Right kidney (tissue), 1 donor: ENCODE measurements at regions not wholly inside any gene's neighbourhood (a gene's known extent, or its start where the extent isn't known, plus 50 kb on each side); places are given as distances from the start of the nearest gene placed in this dataset.
"Not testable (repeated sequence)": the region's sequence is repeated elsewhere in the genome, so short reads cannot be mapped to it uniquely, and the experiment has no call there.

Source experiments
- DNase-seq: peaks from one replicate; pipeline ENCODE4 v3.0.0-alpha.2; 2016

DNA sequence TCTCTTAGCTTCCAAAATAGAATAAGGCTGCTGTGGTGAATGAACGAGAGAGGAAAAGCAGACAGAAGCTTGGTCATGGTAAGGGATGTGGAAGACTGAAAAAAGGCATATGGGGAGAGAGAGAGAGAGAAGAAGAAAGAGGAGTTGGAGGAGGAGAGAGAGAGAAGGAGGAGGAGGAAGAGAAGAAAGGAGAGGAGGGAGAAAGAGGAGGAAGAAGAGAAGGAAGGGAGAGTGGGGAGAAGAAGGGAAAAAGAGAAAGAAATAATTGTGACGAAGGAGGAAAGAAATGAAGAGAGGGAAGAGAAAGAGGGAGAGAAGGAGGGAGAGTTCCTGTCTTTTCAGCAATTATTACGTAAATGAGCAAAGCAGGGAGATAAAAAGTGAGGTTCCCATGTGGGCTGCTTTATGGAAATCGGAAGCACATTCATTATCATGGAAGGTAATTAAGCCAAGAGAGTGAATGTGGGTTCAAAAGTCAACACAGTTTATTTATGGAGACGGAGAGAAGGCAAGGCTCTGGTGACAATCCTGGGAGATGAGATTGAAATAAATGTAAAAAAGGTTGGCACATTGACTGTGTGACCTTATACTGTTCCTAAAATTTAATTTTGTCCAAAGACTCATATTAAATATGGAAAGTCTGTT is 611.2 kb downstream of the KIF4B start:
- DNase-seq = no peak

DNA sequence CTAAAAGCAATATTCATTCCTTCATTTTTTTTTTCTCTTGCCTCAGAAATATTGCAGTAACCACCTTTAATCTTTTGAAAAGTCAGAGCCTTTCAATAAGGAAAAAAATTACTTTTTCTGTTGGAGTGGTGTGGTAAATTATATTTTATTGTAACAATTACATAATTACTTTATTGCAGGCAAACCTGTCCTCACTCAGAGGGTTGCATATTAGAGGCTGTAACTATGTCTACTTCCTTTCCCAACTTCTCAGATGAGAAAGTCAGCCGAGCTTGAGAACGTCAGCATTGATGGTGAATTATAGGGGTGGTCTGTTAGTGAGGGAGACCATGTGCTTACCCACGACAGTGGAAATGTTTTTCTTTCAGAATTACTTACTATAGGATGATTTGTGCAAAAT is 611.8 kb downstream of the KIF4B start:
- no peak for DNase-seq

DNA sequence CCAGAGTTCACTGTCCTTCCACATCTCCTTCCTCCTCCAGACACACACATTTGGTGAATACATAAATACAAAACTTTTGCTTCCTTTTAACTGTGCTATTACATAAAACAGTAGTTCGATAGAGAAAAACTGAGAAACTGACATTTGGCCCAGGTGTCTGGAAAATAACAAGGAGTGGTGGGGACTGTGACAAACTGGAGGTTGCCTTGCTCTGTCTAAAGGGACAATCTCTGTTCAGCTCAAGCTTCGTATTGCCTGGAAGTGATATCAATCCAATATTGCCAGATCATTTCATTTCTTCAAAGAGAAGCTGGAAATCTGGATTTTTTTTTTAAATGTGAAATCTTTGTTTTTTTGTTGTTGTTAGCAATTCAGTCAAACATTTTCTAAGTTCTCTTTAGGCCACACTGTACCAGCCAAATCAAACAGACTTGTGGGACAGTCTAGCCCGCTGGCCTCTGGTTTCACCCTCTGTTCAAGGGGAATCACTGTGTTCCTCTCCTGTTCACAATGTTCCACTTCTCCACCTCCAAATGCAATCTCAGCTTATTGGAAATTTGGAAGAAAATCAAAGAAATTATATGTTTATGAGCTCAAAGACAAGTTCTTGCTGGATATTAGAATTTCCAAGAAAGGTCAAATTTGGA is 612.5 kb downstream of the KIF4B start:
- DNase-seq = no peak

DNA sequence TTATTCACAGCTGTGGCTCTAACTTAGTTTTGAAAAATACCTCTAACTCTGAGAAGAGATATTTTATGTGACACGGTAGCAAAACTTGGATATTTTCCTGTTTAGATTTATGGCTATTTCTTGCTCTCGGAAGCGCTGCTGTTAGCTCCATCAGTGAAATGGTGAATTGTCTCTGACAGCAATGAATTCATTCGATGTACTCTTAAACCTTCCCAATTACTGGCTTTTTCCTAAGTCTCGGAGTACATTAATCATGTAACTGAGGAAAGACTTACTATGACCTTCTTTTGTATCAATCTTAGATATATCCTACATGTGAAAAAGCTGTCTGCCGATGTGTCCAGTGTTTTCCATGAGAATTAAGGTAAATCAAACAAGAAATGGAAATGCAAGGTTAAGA is 613.0 kb downstream of the KIF4B start:
- DNase-seq = no peak

DNA sequence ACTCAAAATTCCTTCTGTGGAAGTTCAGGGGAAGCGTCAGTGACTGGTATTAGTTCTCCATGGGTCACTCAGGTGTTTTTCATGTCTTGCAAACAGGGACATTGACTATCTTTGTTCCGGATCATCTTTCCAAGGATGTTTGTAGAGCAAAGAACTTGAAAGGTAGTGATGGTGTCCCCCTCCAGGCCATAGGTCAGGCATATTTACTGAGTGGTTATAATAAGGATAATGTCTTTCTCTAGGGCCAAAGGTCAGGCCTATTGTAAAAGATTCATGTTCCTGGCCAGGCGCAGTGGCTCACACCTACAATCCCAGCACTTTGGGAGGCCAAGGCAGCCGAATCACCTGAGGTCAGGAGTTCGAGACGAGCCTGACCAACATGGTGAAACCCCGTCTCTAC is 614.8 kb downstream of the KIF4B start:
- no peak for DNase-seq

DNA sequence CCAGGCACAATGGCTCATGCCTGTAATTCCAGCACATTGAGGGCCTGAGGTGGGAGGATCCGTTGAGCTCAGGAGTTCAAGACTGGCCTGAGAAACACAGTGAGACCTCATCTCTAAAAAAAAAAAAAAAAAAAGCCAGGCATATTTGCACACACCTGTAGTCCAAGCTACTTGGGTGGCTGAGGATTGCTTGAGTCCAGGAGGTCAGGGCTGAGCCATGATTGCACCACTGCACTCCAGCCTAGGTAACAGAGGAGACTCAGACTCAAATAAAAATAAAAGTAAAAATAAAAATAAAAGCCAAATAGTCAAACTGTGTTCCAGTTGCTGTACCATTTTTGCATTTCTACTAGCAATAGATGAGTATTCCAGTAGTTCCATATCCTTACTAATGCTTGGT is 616.0 kb downstream of the KIF4B start:
- DNase-seq = no peak

DNA sequence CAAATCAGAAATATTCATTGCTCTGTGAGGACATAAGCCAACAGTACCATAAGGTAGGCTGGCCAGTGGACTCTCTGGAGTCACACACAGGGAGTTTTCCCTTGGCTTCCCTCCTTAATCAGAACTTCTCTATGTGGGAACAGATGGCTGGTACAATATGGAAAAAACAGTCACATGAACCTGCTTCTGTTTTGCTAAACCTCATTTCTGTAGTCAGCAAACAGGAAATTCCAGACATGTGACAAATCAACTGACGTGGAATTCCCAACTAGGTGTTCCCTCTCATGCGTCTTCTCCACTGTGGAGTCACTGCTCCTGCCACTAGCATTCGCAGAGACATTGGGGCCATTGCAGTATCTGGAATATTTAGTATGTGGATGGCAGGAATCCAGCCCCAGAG is 617.6 kb downstream of the KIF4B start:
- no peak for DNase-seq

DNA sequence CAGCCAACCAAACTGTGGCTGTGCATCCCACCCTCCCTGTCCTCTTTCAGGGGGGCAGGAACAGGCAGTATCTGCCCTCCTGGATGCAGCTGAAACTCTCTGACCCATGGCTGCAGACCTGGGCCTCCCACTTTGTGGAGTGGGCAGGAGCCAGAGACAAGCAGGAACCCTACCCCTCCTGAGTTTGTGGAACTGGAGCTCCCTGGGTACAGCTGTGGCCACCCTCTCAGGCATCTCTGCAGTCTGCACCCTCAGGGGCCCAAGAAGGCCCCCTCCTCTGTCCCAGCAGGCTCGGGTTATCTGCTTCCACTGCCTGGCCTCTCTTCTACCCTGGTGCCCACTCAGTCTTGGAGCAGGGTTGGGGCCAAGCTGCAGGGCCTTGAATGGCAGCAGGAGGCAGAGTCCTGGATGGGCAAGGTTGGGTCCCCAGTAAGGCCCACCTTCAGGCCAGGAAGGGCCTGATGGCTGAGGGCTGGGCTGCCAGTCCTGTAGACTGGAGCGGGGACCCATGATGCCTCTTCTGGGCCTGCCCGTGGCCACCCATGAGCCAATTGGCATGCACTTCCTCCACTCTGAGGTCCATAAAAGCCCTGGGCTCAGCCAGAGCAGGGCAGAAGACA is 619.9 kb downstream of the KIF4B start:
- DNase-seq = no peak

DNA sequence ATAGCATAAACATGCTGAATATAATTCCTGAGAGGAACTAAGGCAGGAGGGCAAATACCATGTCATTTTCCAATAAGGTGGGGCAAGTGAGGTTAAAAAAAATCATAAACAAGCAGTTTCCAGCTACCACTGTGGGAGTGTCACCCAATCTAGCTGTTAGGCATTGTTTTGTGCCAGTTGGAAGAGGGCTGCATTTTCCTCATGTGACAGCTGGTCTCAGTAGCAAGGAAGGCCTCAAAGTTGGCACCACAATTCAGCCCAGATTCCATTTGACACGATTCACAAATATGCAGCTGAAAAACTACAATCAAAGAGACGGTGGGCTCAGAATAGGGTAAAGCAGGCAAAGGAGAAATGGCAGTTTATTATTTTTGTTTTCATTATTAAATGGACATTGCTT is 636.1 kb downstream of the KIF4B start:
- DNase-seq = no peak

DNA sequence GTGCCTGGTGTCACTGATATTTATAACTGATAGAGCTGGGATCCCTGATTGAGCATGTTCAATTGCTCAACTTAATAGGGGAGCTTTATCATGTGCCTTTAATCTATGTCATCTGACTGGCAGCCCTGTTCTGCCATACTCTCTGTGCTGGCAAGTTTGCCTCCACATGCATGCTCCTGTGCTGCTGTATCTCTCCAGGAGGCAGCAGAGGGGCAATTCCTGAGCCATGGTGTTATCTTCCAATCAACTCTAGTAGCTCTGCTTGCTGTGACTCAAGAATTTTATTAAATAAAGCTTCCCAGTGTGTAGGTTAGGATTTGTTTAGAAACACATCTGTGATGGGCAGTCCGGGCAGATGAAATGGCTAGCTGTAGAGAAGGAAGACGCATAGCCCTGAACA is 642.0 kb downstream of the KIF4B start:
- no peak for DNase-seq

DNA sequence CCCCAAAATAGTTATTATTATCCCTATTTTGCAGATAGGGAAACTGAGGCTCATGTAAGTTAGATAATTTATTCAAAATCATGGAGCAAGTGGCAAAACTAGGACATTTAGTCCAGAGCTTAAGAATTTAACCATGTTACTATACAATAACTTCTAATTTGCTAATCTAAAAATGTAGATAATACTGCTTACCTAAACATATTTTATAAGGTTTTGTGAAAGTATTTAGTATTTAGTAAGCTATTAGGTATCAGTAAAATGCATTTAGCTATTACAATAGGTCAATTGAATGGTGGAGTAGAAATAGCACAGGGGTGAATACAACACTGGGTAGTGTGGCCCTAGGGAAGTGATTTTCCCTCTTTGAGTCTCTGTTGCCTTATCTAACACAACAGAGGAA is 648.3 kb downstream of the KIF4B start:
- DNase-seq = no peak

DNA sequence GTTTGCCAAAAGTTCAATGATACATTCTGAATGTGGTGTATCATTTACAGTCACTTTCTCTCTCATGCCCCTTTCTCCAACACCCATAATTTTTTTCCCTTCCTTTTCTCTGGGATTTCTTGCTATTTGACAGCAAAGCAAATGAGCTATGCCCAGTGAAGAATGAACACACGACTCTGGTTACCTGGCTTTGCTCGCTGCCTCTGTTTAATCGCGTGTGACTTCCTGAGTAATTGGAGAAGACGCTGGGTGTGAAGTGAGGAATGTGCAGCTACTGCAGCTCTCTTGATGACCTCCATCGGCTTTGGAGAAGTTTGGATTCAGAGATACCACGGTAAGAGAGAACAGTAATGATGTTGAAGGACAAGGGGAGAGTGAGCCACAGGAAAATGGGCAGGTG is 651.8 kb downstream of the KIF4B start:
- DNase-seq = peak; percentile 16

DNA sequence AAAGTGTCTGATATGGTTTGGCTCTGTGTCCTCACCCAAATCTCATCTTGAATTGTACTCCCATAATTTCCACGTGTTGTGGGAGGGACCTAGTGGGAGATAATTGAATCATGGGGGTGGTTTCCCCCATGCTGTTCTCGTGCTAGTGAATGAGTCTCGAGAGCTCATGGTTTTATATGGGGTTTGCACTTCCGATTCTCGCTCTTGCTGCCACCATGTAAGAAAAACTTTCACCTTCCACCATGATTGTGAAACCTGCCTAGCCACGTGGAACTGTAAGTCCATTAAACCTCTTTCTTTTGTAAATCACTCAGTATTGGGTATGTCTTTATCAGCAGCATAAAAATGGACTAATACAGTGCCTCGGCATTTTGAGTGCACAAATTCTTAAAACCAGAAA is 655.0 kb upstream of the SGCD start:
- not testable (repeated sequence) for DNase-seq

DNA sequence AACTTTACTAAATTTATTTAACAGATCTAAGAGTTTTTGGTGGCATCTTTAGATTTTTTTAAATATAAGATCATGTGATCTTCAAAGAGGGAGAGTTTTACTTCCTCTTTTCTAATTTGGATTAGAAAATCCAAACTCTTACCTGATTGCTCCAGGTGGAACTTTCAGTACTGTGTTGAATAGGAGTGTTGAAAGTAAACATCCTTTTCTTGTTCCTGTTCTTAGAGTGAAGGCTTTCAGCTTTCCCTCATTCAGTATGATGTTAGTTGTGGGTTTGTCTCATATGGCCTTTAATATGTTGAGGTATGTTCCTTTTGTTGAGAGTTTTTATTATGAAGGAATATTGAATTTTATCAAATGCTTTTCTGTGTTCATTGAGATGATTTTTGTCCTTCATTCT is 650.0 kb upstream of the SGCD start:
- no peak for DNase-seq

DNA sequence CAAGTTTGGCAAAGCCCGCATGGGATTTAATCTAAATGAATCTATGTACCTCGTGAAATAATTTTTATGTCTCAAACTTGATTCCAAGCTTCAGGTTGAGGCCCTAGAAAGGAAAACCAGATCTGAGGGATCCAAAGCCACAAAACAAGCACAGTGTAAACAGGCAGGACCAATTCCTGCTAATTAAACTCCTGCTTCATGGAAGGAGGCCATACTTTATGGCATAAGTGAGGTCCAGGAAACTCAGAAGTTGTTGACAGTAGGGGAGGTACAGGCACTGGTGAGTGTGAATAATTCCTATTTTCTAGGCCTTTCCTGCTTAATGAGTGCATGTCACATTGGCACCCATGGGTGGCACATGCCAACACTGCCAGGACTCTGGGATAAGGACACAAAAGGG is 648.6 kb upstream of the SGCD start:
- DNase-seq = no peak

DNA sequence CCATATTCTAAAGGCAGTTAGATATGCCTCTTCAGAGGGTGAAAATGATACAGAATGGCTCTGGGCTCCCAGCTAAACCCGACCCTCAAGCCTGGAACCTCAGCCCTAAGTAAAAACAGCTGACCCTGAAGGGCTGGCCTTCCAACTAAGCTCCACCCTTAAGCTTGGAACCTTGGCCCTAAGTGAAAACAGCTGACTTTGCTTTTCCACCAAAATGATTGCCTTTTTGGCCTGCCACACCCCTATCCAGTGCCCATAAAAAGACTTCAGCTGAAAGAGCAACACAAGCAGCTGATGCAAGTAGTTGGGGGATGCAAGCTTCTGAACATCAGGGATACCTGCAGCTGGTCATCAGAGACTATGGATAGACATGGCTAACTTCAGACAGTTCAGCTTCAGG is 647.4 kb upstream of the SGCD start:
- DNase-seq = no peak

DNA sequence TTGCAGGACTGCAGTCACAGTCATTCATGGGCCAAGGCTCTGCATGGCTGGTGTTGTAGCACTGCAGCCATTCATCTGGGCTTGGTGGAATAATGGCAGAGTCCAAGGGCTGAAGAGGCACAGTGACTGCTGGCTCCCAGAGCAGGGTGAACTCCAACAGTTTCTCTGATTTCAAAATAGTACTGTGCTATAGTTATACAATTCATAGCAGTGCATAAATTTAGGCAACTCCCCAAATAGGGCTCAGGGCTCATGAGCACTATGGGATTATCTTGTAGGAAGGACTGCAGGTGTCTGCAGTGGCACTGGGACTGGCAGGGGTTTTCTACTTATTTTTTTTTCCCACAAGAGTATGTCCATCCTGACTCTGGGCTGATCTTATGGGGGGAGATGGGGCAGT is 642.5 kb upstream of the SGCD start:
- DNase-seq = no peak

DNA sequence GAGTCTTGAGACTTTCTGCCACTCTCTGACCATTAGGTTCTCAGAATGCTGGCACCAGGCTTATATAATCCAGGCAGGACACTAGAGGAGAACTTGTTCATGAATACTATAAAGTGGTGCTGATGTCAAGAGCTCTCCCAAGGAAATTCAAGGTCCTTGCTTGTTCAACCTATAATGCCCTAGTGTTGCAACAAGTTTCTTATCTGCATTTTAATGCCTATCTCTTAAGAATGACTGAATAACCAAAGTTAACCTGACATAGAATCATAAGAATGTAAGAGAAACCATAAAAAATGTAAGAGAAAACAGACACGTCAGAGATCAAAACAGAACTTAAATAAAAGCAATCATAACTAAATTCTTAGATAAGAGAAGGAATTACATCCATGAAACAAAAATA is 640.8 kb upstream of the SGCD start:
- no peak for DNase-seq

DNA sequence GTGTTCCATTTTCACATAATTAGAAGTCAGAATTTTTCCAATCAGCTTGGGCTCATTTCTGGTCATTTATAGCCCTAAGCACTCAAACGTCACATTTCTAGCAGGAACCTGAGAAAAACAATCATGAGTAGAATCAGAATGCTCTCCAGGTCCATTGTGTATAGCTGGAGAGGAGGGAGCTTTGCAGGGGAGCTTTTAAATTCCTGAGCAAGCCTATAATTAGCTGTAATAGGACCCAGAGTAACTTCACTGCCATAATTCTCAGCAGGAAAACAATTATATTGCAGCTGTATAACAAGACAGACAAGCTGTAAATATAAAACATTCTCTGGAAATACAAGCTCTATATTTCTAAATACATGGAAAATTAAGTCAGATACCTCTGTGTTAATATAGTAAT is 637.6 kb upstream of the SGCD start:
- no peak for DNase-seq

DNA sequence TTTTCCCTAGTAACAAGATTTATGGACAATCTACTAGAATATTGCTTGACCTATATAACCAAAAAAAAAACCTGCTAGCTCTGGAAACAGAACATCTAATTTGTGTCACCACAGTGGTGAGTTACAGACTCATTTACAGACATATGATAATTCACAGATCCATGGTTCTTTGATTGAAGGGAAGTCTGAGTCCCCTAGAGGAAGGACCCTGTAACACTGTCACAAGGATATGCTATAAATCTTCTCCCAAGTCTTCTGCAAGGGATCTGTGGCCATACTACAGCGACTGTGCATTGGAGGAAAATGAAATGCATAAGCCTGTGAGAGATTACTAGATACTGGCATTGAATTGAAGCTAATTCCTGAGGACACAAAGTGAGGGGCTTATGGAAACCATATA is 630.6 kb upstream of the SGCD start:
- DNase-seq = no peak

DNA sequence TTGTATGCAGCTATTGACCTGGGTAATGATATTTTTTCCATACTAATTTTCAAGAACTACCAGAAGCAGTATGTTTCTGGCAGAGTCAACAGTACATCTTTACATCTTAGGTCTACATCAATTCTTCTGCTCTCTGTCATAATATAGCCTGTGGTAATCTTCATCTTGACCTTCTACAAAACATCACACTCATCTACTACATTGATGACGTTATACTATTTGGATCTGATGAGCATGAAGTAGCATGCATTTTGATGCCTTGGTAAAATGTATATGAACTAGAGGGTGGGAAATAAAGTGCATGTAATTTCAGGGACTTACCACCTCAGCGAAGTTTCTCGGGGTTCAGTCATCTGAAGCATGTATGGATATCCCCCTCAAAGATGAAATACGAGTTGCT is 629.7 kb upstream of the SGCD start:
- no peak for DNase-seq

DNA sequence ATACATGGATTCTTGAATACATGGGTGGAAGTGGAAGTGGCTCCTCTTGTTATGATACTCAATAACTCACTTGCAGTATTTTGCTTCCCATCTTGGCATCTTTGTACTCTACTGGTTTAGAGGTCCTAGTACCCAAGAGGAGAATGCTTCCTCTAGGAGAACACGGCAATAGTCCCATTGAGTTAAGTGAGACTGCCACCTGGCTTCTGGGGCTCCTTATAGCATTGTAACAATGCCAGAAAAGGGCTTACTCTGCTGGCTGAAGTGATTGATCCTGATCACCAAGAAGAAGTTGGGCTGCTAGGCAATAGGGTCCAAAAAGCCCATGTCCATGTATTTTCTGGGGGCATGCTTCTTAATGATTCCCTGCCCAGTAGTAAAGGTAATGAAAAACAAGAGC is 627.6 kb upstream of the SGCD start:
- no peak for DNase-seq

DNA sequence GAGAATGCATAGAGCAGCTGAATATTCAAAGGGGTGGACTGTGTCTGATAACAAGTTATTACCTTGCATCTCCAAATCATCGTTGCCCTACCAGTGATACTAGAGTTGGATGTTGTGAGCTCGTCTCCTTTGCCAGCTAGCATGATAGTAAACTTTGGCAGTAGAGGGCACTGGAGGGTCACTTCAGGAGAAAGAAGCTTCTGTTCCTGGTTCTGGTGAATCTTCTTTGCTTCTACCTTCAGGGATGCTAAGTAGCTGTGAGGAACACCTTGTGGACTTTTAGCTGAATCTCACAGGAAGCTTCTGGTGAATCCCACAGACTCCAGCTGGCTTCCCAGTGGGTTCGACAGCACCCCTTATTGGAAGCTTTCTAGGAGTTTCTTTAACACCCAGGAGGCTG is 626.6 kb upstream of the SGCD start:
- no peak for DNase-seq

DNA sequence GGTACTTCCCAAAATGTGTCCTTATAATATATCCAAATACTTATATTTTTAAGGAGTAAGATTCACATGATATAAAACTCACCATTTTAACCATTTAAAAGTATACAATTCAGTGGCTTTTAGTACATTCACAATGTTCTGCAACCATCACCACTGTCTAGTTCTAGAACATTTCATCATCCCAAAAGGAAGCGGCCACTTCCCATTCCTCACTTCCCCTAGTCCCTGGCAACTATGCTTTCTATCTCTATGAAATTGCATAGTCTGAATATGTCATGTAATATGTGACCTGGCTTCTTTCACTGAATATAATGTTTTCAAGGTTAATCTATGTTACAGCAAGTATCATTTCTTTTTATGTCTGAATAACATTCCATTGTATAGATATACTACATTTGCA is 615.1 kb upstream of the SGCD start:
- DNase-seq = no peak
